HG03097 (cell line): ENCODE measurements at regions not wholly inside any gene's neighbourhood (a gene's known extent, or its start where the extent isn't known, plus 50 kb on each side); places are given as distances from the start of the nearest gene placed in this dataset.
"Not testable (repeated sequence)": the region's sequence is repeated elsewhere in the genome, so short reads cannot be mapped to it uniquely, and the experiment has no call there.

Experiments
- ATAC-seq: cut with Tn5 transposase; IDR thresholded peaks from one replicate; pipeline ENCODE4 v1.9.1; 2021; ENCODE audit not compliant: unreplicated experiment, low FRiP score

DNA sequence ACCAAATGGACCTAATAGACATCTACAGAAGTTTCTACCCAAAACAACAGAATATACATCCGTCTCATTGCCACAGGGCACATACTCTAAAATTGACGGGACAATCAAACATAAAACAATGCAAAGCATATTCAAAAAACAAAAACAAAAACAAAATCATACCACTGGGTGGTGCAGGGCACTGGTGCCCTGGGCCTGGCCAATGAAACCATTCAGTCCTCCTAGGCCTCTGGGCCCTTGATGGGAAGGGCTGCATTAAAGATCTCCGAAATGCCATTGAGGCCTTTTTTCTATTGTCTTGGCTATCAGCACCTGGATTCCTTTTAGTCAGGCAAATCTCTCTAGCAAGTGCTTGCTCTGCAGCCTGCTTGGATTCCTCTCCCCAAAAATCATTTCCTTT is 213.9 kb upstream of the ZCCHC13 start:
- ATAC-seq, result no peak

GRCh38 chrX:74085642-74086236 is 218.2 kb upstream of the ZCCHC13 start:
- ATAC-seq, result no peak

- no peak for ATAC-seq
Measured at GRCh38 chrX:74080165-74080564, 223.8 kb upstream of the ZCCHC13 start.

DNA sequence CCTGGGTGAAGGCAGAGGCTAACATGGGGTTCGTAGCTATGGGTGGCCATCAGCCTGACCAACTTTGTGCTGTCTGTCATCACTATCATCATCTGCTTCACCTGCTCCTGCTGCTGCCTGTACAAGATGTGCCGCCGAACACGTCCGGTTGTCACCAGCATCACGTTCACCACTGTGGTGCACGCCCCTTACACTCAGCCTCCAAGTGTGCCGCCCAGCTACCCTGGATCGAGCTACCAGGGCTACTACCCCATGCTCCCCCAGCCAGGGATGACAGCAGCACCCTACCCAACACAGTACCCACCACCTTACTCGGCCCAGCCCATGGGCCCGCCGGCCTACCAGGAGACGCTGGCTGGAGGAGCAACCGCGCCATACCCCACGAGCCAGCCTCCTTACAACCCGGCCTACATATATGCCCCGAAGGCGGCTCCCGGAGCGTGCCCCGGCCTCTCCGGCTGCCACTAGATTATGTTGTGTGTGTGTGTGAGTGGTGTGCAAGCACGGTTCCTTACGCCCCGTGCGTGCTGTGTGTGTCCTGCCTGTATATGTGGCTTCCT is 213.4 kb upstream of the XIST start:
- no peak for ATAC-seq

GRCh38 chrX:74063426-74064155 is 211.1 kb upstream of the XIST start:
- ATAC-seq, result no peak

DNA sequence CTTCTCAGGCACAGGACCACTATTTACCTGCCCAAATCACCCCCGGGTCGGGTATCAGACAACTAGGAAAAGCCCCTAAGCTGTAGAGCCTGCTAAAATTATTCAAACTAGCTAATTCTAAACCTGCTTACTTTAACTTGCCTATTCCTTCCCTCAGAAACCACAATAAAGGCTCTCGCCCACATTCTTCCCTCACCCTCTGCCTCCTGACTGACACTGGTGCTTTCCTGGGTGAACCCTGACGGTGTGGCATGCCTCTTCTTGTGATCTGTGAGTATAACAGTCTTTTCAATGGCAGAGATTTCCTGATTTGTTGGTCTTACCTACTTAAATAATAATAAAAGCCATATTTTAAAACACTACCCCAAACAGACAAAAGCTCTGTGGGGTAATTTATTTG is 209.4 kb upstream of the XIST start:
- ATAC-seq, result no peak

GRCh38 chrX:74049126-74049525 is 196.6 kb upstream of the XIST start:
- ATAC-seq, result no peak

DNA sequence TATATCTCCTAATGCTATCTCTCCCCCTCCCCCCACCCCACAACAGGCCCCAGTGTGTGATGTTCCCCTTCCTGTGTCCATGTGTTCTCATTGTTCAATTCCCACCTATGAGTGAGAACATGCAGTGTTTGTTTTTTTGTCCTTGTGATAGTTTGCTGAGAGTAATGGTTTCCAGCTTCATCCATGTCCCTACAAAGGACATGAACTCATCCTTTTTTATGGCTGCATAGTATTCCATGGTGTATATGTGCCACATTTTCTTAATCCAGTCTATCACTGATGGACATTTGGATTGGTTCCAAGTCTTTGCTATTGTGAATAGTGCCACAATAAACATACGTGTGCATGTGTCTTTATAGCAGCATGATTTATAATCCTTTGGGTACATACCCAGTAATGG is 181.6 kb upstream of the XIST start:
- not testable (repeated sequence) for ATAC-seq

DNA sequence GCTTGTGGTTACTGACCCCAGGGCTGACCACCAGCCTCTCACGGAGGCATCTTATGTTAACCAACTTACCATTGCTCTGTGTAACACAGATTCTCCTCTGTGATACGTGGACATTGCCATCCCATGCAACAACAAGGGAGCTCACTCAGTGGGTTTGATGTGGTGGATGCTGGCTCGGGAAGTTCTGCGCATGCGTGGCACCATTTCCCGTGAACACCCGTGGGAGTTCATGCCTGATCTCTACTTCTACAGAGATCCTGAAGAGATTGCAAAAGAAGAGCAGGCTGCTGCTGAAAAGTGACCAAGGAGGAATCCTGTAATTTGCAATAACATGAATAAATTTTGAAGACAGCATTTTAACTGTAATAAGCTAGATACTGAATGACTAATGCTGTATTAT is 179.0 kb upstream of the XIST start:
- ATAC-seq, result not testable (repeated sequence)

DNA sequence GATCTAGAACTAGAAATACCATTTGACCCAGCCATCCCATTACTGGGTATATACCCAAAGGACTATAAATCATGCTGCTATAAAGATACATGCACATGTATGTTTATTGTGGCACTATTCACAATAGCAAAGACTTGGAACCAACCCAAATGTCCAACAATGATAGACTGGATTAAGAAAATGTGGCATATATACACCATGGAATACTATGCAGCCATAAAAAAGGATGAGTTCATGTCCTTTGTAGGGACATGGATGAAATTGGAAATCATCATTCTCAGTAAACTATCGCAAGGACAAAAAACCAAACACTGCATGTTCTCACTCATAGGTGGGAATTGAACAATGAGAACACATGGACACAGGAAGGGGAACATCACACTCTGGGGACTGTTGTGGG is 178.3 kb upstream of the XIST start:
- not testable (repeated sequence) for ATAC-seq

DNA sequence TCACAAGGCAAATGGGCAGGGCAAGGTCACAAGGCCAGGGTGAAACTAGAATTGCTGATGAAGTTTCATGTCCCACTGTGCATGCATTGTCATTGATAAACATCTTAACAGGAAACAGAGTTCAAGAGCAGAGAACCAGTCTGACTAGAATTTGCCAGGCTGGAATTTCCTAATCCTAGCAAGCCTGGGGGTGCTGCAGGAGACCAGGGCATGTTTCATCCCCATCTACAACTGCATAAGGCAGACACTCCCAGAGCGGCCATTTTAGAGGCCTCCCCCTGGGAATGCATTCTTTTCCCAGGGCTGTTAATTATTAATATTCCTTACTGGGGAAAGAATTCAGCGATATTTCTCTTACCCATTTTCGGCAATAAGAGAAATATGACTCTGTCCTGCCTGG is 172.6 kb upstream of the XIST start:
- not testable (repeated sequence) for ATAC-seq

- no peak for ATAC-seq
Measured at GRCh38 chrX:74023203-74023602, 170.7 kb upstream of the XIST start.

GRCh38 chrX:74018253-74018652 is 165.7 kb upstream of the XIST start:
- ATAC-seq, result no peak

DNA sequence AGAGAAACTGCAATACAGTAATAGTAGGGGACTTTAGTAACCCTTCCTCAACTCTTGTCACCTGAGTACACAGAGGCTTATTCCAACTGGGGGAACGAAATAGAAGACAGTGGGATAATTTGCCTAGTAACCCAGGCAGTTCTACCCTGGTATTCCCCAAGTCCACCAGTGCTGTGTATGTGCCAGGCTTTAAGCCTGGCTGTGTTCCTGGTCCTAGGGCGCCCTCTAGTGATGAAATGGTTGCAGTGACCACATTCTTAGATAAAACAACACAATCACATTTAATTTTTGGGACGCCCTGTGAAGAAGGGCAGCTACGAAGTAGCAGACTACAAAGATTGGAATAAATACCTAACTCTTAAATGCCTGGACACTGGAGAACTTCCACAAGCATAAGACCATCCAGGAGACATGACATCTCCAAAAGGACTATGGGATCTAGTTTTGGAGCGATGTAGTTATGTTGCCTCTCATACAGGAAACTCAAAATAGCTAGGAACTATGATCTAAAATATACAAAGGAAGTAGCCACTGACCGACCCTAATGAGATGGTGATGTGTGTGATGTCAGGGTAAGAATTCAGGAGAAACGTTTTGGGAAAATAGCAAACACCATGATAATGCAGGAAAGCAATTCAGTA is 163.0 kb upstream of the XIST start:
- peak; percentile 85 for ATAC-seq

DNA sequence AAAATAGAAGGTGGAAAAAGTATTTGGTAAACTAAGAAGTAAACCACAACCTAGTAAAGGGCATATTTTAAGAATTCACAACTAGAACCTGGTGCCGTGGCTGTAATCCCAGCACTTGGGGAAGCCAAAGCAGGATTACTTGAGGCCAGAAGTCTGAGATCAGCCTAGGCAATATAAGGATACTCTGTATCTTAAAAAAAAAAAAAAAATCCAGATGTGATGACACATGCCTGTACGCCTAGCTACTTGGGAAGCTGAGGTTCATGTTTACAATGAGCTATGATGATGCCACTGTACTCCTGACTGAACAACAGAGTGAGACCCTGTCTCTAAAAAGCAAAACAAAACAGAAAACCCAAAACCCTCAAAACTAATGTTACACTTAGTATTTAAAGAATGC is 156.5 kb upstream of the XIST start:
- ATAC-seq, result no peak

- no peak for ATAC-seq
Measured at GRCh38 chrX:73992019-73992418, 139.5 kb upstream of the XIST start.

GRCh38 chrX:73987166-73987565 is 134.7 kb upstream of the XIST start:
- ATAC-seq, result no peak

GRCh38 chrX:73979551-73980131 is 127.1 kb upstream of the XIST start:
- ATAC-seq, result no peak

DNA sequence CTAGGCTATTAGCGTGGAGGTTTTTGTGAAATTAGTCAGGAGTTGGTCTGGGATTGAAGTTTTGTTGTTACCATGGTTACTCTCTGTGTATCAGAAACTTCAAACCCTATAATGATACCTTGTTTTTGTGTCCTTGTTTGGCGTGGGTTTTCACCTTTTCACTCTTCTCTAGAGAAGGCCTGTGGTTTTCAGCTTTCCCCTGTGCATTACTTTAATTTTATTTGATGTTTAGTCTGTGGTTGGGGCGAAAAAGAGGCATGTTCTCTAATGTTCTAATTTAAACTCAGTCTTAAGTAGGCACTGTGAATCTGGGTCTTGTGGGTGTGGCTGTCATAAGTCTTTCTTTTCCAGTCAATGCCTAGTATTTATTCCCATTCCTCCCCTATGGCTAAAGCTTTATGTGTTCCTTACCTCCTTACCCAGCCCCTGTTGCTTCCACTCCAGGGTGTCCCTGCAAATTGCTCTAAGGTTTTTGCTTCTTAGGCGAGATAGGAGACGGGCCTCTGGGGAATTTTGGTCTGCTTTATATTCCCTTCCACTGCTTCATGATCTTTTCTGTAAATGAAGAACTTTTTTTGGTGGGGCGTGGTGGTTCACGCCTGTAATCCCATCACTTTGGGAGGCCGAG is 125.1 kb upstream of the XIST start:
- peak; percentile 75 for ATAC-seq

- ATAC-seq, result not testable (repeated sequence)
Measured at GRCh38 chrX:73967461-73967860, 114.9 kb upstream of the XIST start.

GRCh38 chrX:73965833-73966232 is 113.3 kb upstream of the XIST start:
- ATAC-seq, result no peak
